ENCODE measurements at regions not wholly inside any gene's neighbourhood (a gene's known extent, or its start where the extent isn't known, plus 50 kb on each side); places are given as distances from the start of the nearest gene placed in this dataset.

DNA sequence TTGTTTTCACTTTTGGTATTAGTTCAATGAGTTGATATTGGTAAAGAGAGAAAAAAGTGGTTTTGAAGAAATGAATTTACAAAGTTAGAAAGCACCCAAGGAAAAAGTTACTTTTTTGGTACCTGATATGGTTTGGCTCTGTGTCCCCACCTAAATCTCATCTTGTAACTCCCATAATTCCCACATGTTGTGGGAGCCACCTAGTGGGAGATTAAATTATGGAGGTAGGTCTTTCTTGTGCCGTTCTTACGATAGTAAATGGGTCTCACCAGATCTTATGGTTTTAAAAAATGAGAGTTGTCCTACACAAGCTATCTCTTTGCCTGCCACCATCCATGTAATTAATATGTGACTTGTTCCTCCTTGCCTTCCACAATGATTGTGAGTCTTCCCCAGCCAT is 965.6 kb upstream of the NRXN1 start:
- CTCF ChIA-PET, result no interaction called here
- ATAC-seq (replicated peaks in 1 of 4) (no peak), DNase-seq (no peak)
- Mint-ChIP-seq H3K4me1 (no peaks in the 10 kb centered on the region), H3K27ac (no peak overlapping the region), H3K9me3 (peaks cover 21 to 34% (median 26%) of the 10 kb centered on the region in 3 donors), H3K27me3 (no peaks in the 10 kb centered on the region), H3K36me3 (no peaks in the 10 kb centered on the region), H3K4me3 (no peak overlapping the region)
- Histone ChIP-seq H3K36me3 (ENCODE audit: control insufficient read depth in 2 of 2, extremely low read depth in 1 of 2, insufficient read depth in 1 of 2, low read length in 1 of 2) (no peaks in the 10 kb centered on the region), H3K27ac (ENCODE audit: low read length) (no peak overlapping the region), H3K4me1 (ENCODE audit: control insufficient read depth in 1 of 2, extremely low read depth in 1 of 2, insufficient read depth in 2 of 2, low read length in 2 of 2) (no peaks in the 10 kb centered on the region), H3K27me3 (replicated peaks in 1 of 2; ENCODE audit: control insufficient read depth in 2 of 2, extremely low read depth in 1 of 2, insufficient read depth in 2 of 2, low read length in 1 of 2) (no peaks in the 10 kb centered on the region), H3K4me3 (ENCODE audit: control insufficient read depth in 1 of 2, extremely low read depth in 1 of 2, low read length in 1 of 2) (no peak overlapping the region), H3K9me3 (peaks cover 3% of the 10 kb centered on the region)
- no CpG with 5 or more reads among the region's 2 CpGs for WGBS (ENCODE audit: insufficient coverage)
- POLR2A ChIA-PET, result no interaction called here

DNA sequence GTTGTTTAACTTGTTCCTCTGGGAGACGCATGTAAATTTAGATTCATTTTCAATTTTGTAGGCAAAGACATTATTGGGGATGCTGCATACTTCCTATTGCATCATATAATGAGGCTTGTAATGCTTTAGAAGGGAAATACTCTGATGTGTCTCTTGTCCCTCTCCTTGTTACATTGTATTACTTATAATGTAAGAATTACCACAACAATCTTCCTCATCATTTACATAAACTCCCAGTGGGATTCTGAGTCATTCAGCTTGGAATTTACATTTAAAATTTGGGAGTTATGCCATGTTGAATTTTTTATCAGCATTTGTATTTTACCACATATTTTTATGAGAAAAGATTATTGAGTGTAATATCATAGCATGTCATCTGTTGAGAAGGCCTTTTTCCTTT is 963.4 kb upstream of the NRXN1 start:
- no peaks in the 10 kb centered on the region for H3K27me3 ChIP-seq (replicated peaks in 1 of 2; ENCODE audit: control insufficient read depth in 2 of 2, extremely low read depth in 1 of 2, insufficient read depth in 2 of 2, low read length in 1 of 2)
- H3K4me3 ChIP-seq (ENCODE audit: control insufficient read depth in 1 of 2, extremely low read depth in 1 of 2, low read length in 1 of 2), result no peak overlapping the region
- peaks cover 17 to 30% (median 22%) of the 10 kb centered on the region in 3 donors for H3K9me3 Mint-ChIP-seq
- POLR2A ChIA-PET, result no interaction called here
- no peaks in the 10 kb centered on the region for H3K4me1 ChIP-seq (ENCODE audit: control insufficient read depth in 1 of 2, extremely low read depth in 1 of 2, insufficient read depth in 2 of 2, low read length in 2 of 2)
- CTCF ChIA-PET, result interaction anchor here in 1 of 2 donors (0.5 kb wide), 1 partner anchor 190 kb away, joined by 5 read pairs; no protein-coding TSS in a partner anchor
- no peaks in the 10 kb centered on the region for H3K36me3 Mint-ChIP-seq
- ATAC-seq (replicated peaks in 1 of 4) (no peak), DNase-seq (no peak)
- H3K9me3 ChIP-seq, result peaks cover 2% of the 10 kb centered on the region
- H3K27ac ChIP-seq (ENCODE audit: low read length), result no peak overlapping the region
- no CpG with 5 or more reads among the region's 1 CpG for WGBS (ENCODE audit: insufficient coverage)
- no peak overlapping the region for H3K27ac Mint-ChIP-seq
- no peaks in the 10 kb centered on the region for H3K36me3 ChIP-seq (ENCODE audit: control insufficient read depth in 2 of 2, extremely low read depth in 1 of 2, insufficient read depth in 1 of 2, low read length in 1 of 2)
- no peak overlapping the region for H3K4me3 Mint-ChIP-seq
- no peaks in the 10 kb centered on the region for H3K27me3 Mint-ChIP-seq
- H3K4me1 Mint-ChIP-seq, result no peaks in the 10 kb centered on the region

DNA sequence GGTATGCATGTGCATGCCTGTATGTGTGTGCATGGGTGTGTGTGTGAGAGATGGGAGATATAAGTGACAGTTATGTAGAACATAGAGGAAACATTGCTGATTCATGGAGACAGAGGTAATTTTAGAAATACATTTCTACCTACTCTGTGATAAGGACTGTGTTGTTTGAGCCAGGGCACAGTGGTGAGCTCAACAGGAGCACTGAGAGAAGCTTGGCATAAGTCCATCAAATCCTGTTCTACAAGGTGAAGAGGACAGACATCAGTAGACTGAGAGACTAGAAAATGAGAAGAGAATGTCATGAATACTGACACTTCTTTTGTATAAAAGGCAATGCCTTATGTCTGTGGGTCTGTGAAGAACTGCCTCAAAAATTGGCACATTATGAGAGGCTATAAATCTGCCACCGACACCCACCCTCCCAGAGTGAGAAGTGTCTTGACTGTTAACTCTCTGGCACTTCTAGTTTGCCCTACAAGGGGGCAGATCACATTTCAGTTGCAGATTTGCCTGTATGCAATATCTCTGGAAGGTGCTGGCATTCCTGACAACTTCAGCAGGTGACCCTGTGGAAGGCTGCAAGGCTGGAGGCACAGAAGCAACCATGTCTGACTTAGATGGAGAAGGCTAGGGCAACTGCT is 962.3 kb upstream of the NRXN1 start:
- Histone ChIP-seq H3K9me3 (peaks cover 2% of the 10 kb centered on the region), H3K27ac (ENCODE audit: low read length) (no peak overlapping the region), H3K4me3 (ENCODE audit: control insufficient read depth in 1 of 2, extremely low read depth in 1 of 2, low read length in 1 of 2) (no peak overlapping the region), H3K27me3 (replicated peaks in 1 of 2; ENCODE audit: control insufficient read depth in 2 of 2, extremely low read depth in 1 of 2, insufficient read depth in 2 of 2, low read length in 1 of 2) (no peaks in the 10 kb centered on the region), H3K36me3 (ENCODE audit: control insufficient read depth in 2 of 2, extremely low read depth in 1 of 2, insufficient read depth in 1 of 2, low read length in 1 of 2) (no peaks in the 10 kb centered on the region), H3K4me1 (ENCODE audit: control insufficient read depth in 1 of 2, extremely low read depth in 1 of 2, insufficient read depth in 2 of 2, low read length in 2 of 2) (no peaks in the 10 kb centered on the region)
- Mint-ChIP-seq H3K4me3 (no peak overlapping the region), H3K9me3 (peaks cover 16 to 29% (median 16%) of the 10 kb centered on the region in 3 donors), H3K36me3 (no peaks in the 10 kb centered on the region), H3K27me3 (no peaks in the 10 kb centered on the region), H3K4me1 (no peaks in the 10 kb centered on the region), H3K27ac (no peak overlapping the region)
- CTCF ChIA-PET, result no interaction called here
- POLR2A ChIA-PET, result no interaction called here
- no CpG with 5 or more reads among the region's 1 CpG for WGBS (ENCODE audit: insufficient coverage)
- DNase-seq (no peak), ATAC-seq (replicated peaks in 1 of 4) (no peak)

DNA sequence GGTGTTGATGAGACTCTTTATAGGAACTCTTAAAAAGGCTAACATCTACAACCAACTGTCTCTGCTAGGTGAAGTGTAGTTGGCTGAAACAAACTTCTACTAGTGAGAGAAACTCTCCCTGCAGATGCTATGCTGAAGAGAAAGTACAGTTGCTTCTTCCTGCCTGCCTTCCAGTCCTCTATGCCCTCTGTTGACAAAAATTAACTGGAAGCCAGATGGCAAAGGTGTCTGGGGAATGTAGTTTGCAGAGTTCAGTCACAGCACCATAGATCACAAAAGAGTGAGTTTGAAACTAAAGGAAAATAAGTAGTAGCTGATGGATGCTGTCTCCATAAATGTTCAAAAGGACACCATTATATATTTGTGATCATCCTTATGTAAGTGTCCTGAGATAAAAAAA is 958.8 kb upstream of the NRXN1 start:
- H3K27me3 ChIP-seq (replicated peaks in 1 of 2; ENCODE audit: control insufficient read depth in 2 of 2, extremely low read depth in 1 of 2, insufficient read depth in 2 of 2, low read length in 1 of 2), result no peaks in the 10 kb centered on the region
- Mint-ChIP-seq H3K4me3 (no peak overlapping the region), H3K27ac (no peak overlapping the region), H3K4me1 (no peaks in the 10 kb centered on the region), H3K36me3 (no peaks in the 10 kb centered on the region), H3K27me3 (no peaks in the 10 kb centered on the region), H3K9me3 (peaks cover 13 to 15% (median 15%) of the 10 kb centered on the region in 3 donors)
- ATAC-seq (replicated peaks in 1 of 4) (no peak), DNase-seq (no peak)
- H3K4me3 ChIP-seq (ENCODE audit: control insufficient read depth in 1 of 2, extremely low read depth in 1 of 2, low read length in 1 of 2), result no peak overlapping the region
- ChIA-PET POLR2A (no interaction called here), CTCF (no interaction called here)
- H3K27ac ChIP-seq (ENCODE audit: low read length), result no peak overlapping the region
- no peaks in the 10 kb centered on the region for H3K36me3 ChIP-seq (ENCODE audit: control insufficient read depth in 2 of 2, extremely low read depth in 1 of 2, insufficient read depth in 1 of 2, low read length in 1 of 2)
- peaks cover 2% of the 10 kb centered on the region for H3K9me3 ChIP-seq
- H3K4me1 ChIP-seq (ENCODE audit: control insufficient read depth in 1 of 2, extremely low read depth in 1 of 2, insufficient read depth in 2 of 2, low read length in 2 of 2), result no peaks in the 10 kb centered on the region

DNA sequence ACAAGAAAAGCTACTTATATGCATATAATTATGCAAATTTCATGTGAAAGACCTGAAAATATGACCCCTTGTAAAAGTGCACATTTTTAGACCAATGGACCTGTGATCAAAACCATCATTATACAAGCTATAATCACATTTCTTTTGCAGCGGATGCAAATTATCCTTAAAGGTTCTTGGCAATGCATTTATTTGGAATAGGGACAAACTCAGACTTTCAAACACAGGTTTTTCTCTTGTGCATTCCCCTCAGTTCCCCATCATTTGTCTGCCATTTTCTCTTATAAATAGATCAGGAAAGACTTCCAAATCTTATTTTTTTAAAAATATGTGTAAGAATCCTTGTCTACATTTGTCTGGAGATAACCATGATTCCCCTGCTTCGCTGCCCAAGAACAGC is 954.2 kb upstream of the NRXN1 start:
- no CpG with 5 or more reads among the region's 2 CpGs for WGBS (ENCODE audit: insufficient coverage)

DNA sequence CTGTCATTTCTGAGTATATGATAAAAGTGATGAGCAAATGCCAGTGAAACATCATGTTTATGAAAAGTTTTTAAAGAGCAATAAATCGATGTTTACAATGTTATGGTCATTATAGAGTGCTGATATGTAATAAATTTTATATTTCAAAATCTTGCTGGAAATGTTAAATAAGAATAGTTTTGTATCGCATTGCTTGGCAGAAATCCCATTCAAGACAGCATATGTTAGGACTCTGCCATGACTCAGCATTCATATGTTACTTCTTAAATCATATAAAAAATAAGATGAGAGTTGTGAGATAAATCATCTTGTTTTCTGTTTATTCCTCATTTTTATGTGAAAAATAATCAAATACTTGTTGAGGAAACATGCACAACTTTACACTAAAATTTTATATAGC is 949.9 kb upstream of the NRXN1 start:
- CTCF ChIA-PET, result interaction anchor here in 1 of 2 donors (1.1 kb wide), 1 partner anchor 20 kb away, joined by 3 read pairs; no protein-coding TSS in a partner anchor
- no peaks in the 10 kb centered on the region for H3K9me3 ChIP-seq
- no peaks in the 10 kb centered on the region for H3K4me1 ChIP-seq (ENCODE audit: control insufficient read depth in 1 of 2, extremely low read depth in 1 of 2, insufficient read depth in 2 of 2, low read length in 2 of 2)
- ATAC-seq (replicated peaks in 1 of 4), result no peak
- H3K4me3 Mint-ChIP-seq, result no peak overlapping the region
- H3K36me3 ChIP-seq (ENCODE audit: control insufficient read depth in 2 of 2, extremely low read depth in 1 of 2, insufficient read depth in 1 of 2, low read length in 1 of 2), result no peaks in the 10 kb centered on the region
- POLR2A ChIA-PET, result no interaction called here
- peaks cover 5 to 11% (median 8%) of the 10 kb centered on the region in 3 donors for H3K9me3 Mint-ChIP-seq
- no CpG with 5 or more reads among the region's 2 CpGs for WGBS (ENCODE audit: insufficient coverage)
- no peak for DNase-seq
- H3K27me3 Mint-ChIP-seq, result no peaks in the 10 kb centered on the region
- no peaks in the 10 kb centered on the region for H3K4me1 Mint-ChIP-seq
- H3K27me3 ChIP-seq (replicated peaks in 1 of 2; ENCODE audit: control insufficient read depth in 2 of 2, extremely low read depth in 1 of 2, insufficient read depth in 2 of 2, low read length in 1 of 2), result no peaks in the 10 kb centered on the region
- no peak overlapping the region for H3K27ac Mint-ChIP-seq
- H3K27ac ChIP-seq (ENCODE audit: low read length), result no peak overlapping the region
- no peaks in the 10 kb centered on the region for H3K36me3 Mint-ChIP-seq
- no peak overlapping the region for H3K4me3 ChIP-seq (ENCODE audit: control insufficient read depth in 1 of 2, extremely low read depth in 1 of 2, low read length in 1 of 2)

More for the DNA sequence above, 954.2 kb upstream of the NRXN1 start:
- ChIA-PET POLR2A (no interaction called here), CTCF (no interaction called here)
- H3K4me3 ChIP-seq (ENCODE audit: control insufficient read depth in 1 of 2, extremely low read depth in 1 of 2, low read length in 1 of 2), result no peak overlapping the region
- no peaks in the 10 kb centered on the region for H3K4me1 ChIP-seq (ENCODE audit: control insufficient read depth in 1 of 2, extremely low read depth in 1 of 2, insufficient read depth in 2 of 2, low read length in 2 of 2)
- no peaks in the 10 kb centered on the region for H3K36me3 ChIP-seq (ENCODE audit: control insufficient read depth in 2 of 2, extremely low read depth in 1 of 2, insufficient read depth in 1 of 2, low read length in 1 of 2)
- no peak overlapping the region for H3K27ac Mint-ChIP-seq
- no peak for DNase-seq
- H3K9me3 ChIP-seq, result no peaks in the 10 kb centered on the region
- H3K27me3 Mint-ChIP-seq, result no peaks in the 10 kb centered on the region
- H3K27me3 ChIP-seq (replicated peaks in 1 of 2; ENCODE audit: control insufficient read depth in 2 of 2, extremely low read depth in 1 of 2, insufficient read depth in 2 of 2, low read length in 1 of 2), result no peaks in the 10 kb centered on the region
- H3K27ac ChIP-seq (ENCODE audit: low read length), result no peak overlapping the region
- peaks cover 8 to 11% (median 9%) of the 10 kb centered on the region in 3 donors for H3K9me3 Mint-ChIP-seq
- H3K4me3 Mint-ChIP-seq, result no peak overlapping the region
- no peak for ATAC-seq (replicated peaks in 1 of 4)
- H3K4me1 Mint-ChIP-seq, result no peaks in the 10 kb centered on the region
- no peaks in the 10 kb centered on the region for H3K36me3 Mint-ChIP-seq

DNA sequence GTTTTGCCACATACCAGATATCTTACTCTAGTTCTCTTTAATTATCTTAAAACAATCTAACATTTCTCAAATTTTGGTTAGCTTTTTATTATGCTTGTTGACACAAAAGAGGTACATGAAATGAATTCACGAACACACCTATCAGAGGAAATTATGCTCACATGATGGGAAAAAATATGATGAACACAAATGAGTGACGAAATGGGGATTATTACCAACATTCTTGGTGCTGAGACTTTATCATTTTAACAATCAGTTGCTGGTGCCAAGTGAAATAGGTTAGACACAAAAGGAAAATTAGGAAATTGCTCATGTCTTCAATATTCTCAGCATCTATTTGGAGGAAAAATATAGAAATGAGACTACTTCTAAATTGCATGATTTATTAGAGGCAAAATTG is 944.7 kb upstream of the NRXN1 start:
- Histone ChIP-seq H3K27ac (ENCODE audit: low read length) (no peak overlapping the region), H3K9me3 (no peaks in the 10 kb centered on the region), H3K36me3 (ENCODE audit: control insufficient read depth in 2 of 2, extremely low read depth in 1 of 2, insufficient read depth in 1 of 2, low read length in 1 of 2) (no peaks in the 10 kb centered on the region), H3K4me3 (ENCODE audit: control insufficient read depth in 1 of 2, extremely low read depth in 1 of 2, low read length in 1 of 2) (no peak overlapping the region), H3K4me1 (ENCODE audit: control insufficient read depth in 1 of 2, extremely low read depth in 1 of 2, insufficient read depth in 2 of 2, low read length in 2 of 2) (no peaks in the 10 kb centered on the region), H3K27me3 (replicated peaks in 1 of 2; ENCODE audit: control insufficient read depth in 2 of 2, extremely low read depth in 1 of 2, insufficient read depth in 2 of 2, low read length in 1 of 2) (no peaks in the 10 kb centered on the region)
- ChIA-PET POLR2A (no interaction called here), CTCF (no interaction called here)
- DNase-seq (no peak), ATAC-seq (replicated peaks in 1 of 4) (no peak)
- Mint-ChIP-seq H3K9me3 (peaks cover 10 to 18% (median 17%) of the 10 kb centered on the region in 3 donors), H3K27ac (no peak overlapping the region), H3K4me1 (no peaks in the 10 kb centered on the region), H3K27me3 (no peaks in the 10 kb centered on the region), H3K36me3 (no peaks in the 10 kb centered on the region), H3K4me3 (no peak overlapping the region)
- WGBS (ENCODE audit: insufficient coverage), result 40% methylated on average over 1 of the region's 2 CpGs
